ENCODE measurements at regions not wholly inside any gene's neighbourhood (a gene's known extent, or its start where the extent isn't known, plus 50 kb on each side); places are given as distances from the start of the nearest gene placed in this dataset.

GRCh38 chr17:13316657-13317056, 285.1 kb downstream of the HS3ST3A1 start:
- Histone ChIP-seq H3K27me3 (ENCODE audit: control insufficient read depth in 1 of 2, insufficient read depth in 2 of 2, low read length in 1 of 2) (no peaks in the 10 kb centered on the region), H3K9me3 (ENCODE audit: control insufficient read depth, low read length) (no peaks in the 10 kb centered on the region), H3K4me3 (ENCODE audit: low read length in 2 of 2) (no peak overlapping the region), H3K27ac (ENCODE audit: low read depth in 1 of 2, low read length in 2 of 2) (no peak overlapping the region), H3K4me1 (ENCODE audit: control insufficient read depth in 1 of 2, insufficient read depth in 2 of 2, low read length in 2 of 2) (no peaks in the 10 kb centered on the region), H3K36me3 (ENCODE audit: control insufficient read depth in 1 of 2, insufficient read depth in 2 of 2, low read length in 1 of 2) (no peaks in the 10 kb centered on the region)
- intact Hi-C loops (cut with DNase I) = no loop called here
- ATAC-seq (ENCODE audit: low FRiP score) (no peak), DNase-seq (no peak)
- WGBS, 2 donors = 97 to 100% methylated on average over 1 of the region's 1 CpG

- Histone ChIP-seq H3K4me1 (ENCODE audit: control insufficient read depth in 1 of 2, insufficient read depth in 2 of 2, low read length in 2 of 2) (no peaks in the 10 kb centered on the region), H3K27me3 (ENCODE audit: control insufficient read depth in 1 of 2, insufficient read depth in 2 of 2, low read length in 1 of 2) (no peaks in the 10 kb centered on the region), H3K36me3 (ENCODE audit: control insufficient read depth in 1 of 2, insufficient read depth in 2 of 2, low read length in 1 of 2) (no peaks in the 10 kb centered on the region), H3K27ac (ENCODE audit: low read depth in 1 of 2, low read length in 2 of 2) (no peak overlapping the region), H3K4me3 (ENCODE audit: low read length in 2 of 2) (no peak overlapping the region), H3K9me3 (ENCODE audit: control insufficient read depth, low read length) (no peaks in the 10 kb centered on the region)
- no peak for ATAC-seq (ENCODE audit: low FRiP score)
- intact Hi-C loops (cut with DNase I) = no loop called here
- no peak for DNase-seq
- 59 to 66% methylated on average over 1 of the region's 1 CpG for WGBS, 2 donors
These were observed 290.4 kb downstream of the HS3ST3A1 start for GRCh38 chr17:13311306-13311705.

GRCh38 chr17:13310858-13311257, 290.9 kb downstream of the HS3ST3A1 start:
- intact Hi-C loops (cut with DNase I) = no loop called here
- WGBS, 2 donors = 51 to 97% methylated on average over 2 of the region's 2 CpGs

GRCh38 chr17:13306310-13306962, 288.6 kb upstream of the ELAC2 start:
- Histone ChIP-seq H3K27ac (ENCODE audit: low read depth in 1 of 2, low read length in 2 of 2) (no peak overlapping the region), H3K27me3 (ENCODE audit: control insufficient read depth in 1 of 2, insufficient read depth in 2 of 2, low read length in 1 of 2) (no peaks in the 10 kb centered on the region), H3K36me3 (ENCODE audit: control insufficient read depth in 1 of 2, insufficient read depth in 2 of 2, low read length in 1 of 2) (no peaks in the 10 kb centered on the region), H3K4me1 (ENCODE audit: control insufficient read depth in 1 of 2, insufficient read depth in 2 of 2, low read length in 2 of 2) (no peaks in the 10 kb centered on the region), H3K4me3 (ENCODE audit: low read length in 2 of 2) (no peak overlapping the region), H3K9me3 (ENCODE audit: control insufficient read depth, low read length) (no peaks in the 10 kb centered on the region)
- DNase-seq (no peak), ATAC-seq (ENCODE audit: low FRiP score) (no peak)
- 51 to 57% methylated on average over 13 of the region's 13 CpGs for WGBS, 2 donors
- intact Hi-C loops (cut with DNase I) = no loop called here

More at GRCh38 chr17:13310858-13311257, 290.9 kb downstream of the HS3ST3A1 start:
- H3K9me3 ChIP-seq (ENCODE audit: control insufficient read depth, low read length) = no peaks in the 10 kb centered on the region
- no peak overlapping the region for H3K27ac ChIP-seq (ENCODE audit: low read depth in 1 of 2, low read length in 2 of 2)
- ATAC-seq (ENCODE audit: low FRiP score) (no peak), DNase-seq (no peak)
- no peaks in the 10 kb centered on the region for H3K4me1 ChIP-seq (ENCODE audit: control insufficient read depth in 1 of 2, insufficient read depth in 2 of 2, low read length in 2 of 2)
- no peak overlapping the region for H3K4me3 ChIP-seq (ENCODE audit: low read length in 2 of 2)
- H3K27me3 ChIP-seq (ENCODE audit: control insufficient read depth in 1 of 2, insufficient read depth in 2 of 2, low read length in 1 of 2) = no peaks in the 10 kb centered on the region
- H3K36me3 ChIP-seq (ENCODE audit: control insufficient read depth in 1 of 2, insufficient read depth in 2 of 2, low read length in 1 of 2) = no peaks in the 10 kb centered on the region

- no peak overlapping the region for H3K4me3 ChIP-seq (ENCODE audit: low read length in 2 of 2)
- no peaks in the 10 kb centered on the region for H3K9me3 ChIP-seq (ENCODE audit: control insufficient read depth, low read length)
- no peaks in the 10 kb centered on the region for H3K27me3 ChIP-seq (ENCODE audit: control insufficient read depth in 1 of 2, insufficient read depth in 2 of 2, low read length in 1 of 2)
- no peak overlapping the region for H3K27ac ChIP-seq (ENCODE audit: low read depth in 1 of 2, low read length in 2 of 2)
- no peaks in the 10 kb centered on the region for H3K36me3 ChIP-seq (ENCODE audit: control insufficient read depth in 1 of 2, insufficient read depth in 2 of 2, low read length in 1 of 2)
- intact Hi-C loops (cut with DNase I) = no loop called here
- ATAC-seq (ENCODE audit: low FRiP score) (no peak), DNase-seq (no peak)
- H3K4me1 ChIP-seq (ENCODE audit: control insufficient read depth in 1 of 2, insufficient read depth in 2 of 2, low read length in 2 of 2) = no peaks in the 10 kb centered on the region
- 63 to 66% methylated on average over 4 of the region's 4 CpGs for WGBS, 2 donors
These were observed 285.2 kb upstream of the ELAC2 start for GRCh38 chr17:13302983-13303382.

GRCh38 chr17:13302419-13302818, 284.6 kb upstream of the ELAC2 start:
- no peaks in the 10 kb centered on the region for H3K9me3 ChIP-seq (ENCODE audit: control insufficient read depth, low read length)
- H3K4me3 ChIP-seq (ENCODE audit: low read length in 2 of 2) = no peak overlapping the region
- DNase-seq = no peak
- no peaks in the 10 kb centered on the region for H3K27me3 ChIP-seq (ENCODE audit: control insufficient read depth in 1 of 2, insufficient read depth in 2 of 2, low read length in 1 of 2)
- no peaks in the 10 kb centered on the region for H3K4me1 ChIP-seq (ENCODE audit: control insufficient read depth in 1 of 2, insufficient read depth in 2 of 2, low read length in 2 of 2)
- WGBS, 2 donors = 48% methylated on average over 3 of the region's 3 CpGs
- ATAC-seq (ENCODE audit: low FRiP score) = no peak
- intact Hi-C loops (cut with DNase I) = no loop called here
- H3K27ac ChIP-seq (ENCODE audit: low read depth in 1 of 2, low read length in 2 of 2) = no peak overlapping the region
- H3K36me3 ChIP-seq (ENCODE audit: control insufficient read depth in 1 of 2, insufficient read depth in 2 of 2, low read length in 1 of 2) = no peaks in the 10 kb centered on the region

- no peaks in the 10 kb centered on the region for H3K36me3 ChIP-seq (ENCODE audit: control insufficient read depth in 1 of 2, insufficient read depth in 2 of 2, low read length in 1 of 2)
- H3K4me3 ChIP-seq (ENCODE audit: low read length in 2 of 2) = no peak overlapping the region
- H3K4me1 ChIP-seq (ENCODE audit: control insufficient read depth in 1 of 2, insufficient read depth in 2 of 2, low read length in 2 of 2) = no peaks in the 10 kb centered on the region
- ATAC-seq (ENCODE audit: low FRiP score) (no peak), DNase-seq (no peak)
- intact Hi-C loops (cut with DNase I) = no loop called here
- no peaks in the 10 kb centered on the region for H3K9me3 ChIP-seq (ENCODE audit: control insufficient read depth, low read length)
- H3K27me3 ChIP-seq (ENCODE audit: control insufficient read depth in 1 of 2, insufficient read depth in 2 of 2, low read length in 1 of 2) = no peaks in the 10 kb centered on the region
- WGBS, 2 donors = 7 to 17% methylated on average over 3 of the region's 3 CpGs
- H3K27ac ChIP-seq (ENCODE audit: low read depth in 1 of 2, low read length in 2 of 2) = no peak overlapping the region
These were observed 279.4 kb upstream of the ELAC2 start for GRCh38 chr17:13297183-13297582.

- intact Hi-C loops (cut with DNase I) = no loop called here
- Histone ChIP-seq H3K27me3 (ENCODE audit: control insufficient read depth in 1 of 2, insufficient read depth in 2 of 2, low read length in 1 of 2) (no peaks in the 10 kb centered on the region), H3K4me1 (ENCODE audit: control insufficient read depth in 1 of 2, insufficient read depth in 2 of 2, low read length in 2 of 2) (no peaks in the 10 kb centered on the region), H3K4me3 (ENCODE audit: low read length in 2 of 2) (no peak overlapping the region), H3K9me3 (ENCODE audit: control insufficient read depth, low read length) (no peaks in the 10 kb centered on the region), H3K27ac (ENCODE audit: low read depth in 1 of 2, low read length in 2 of 2) (no peak overlapping the region), H3K36me3 (ENCODE audit: control insufficient read depth in 1 of 2, insufficient read depth in 2 of 2, low read length in 1 of 2) (no peaks in the 10 kb centered on the region)
- ATAC-seq (ENCODE audit: low FRiP score) (no peak), DNase-seq (no peak)
These were observed 275.6 kb upstream of the ELAC2 start for GRCh38 chr17:13293421-13293820.

- DNase-seq (no peak), ATAC-seq (ENCODE audit: low FRiP score) (no peak)
- no peaks in the 10 kb centered on the region for H3K9me3 ChIP-seq (ENCODE audit: control insufficient read depth, low read length)
- H3K36me3 ChIP-seq (ENCODE audit: control insufficient read depth in 1 of 2, insufficient read depth in 2 of 2, low read length in 1 of 2) = no peaks in the 10 kb centered on the region
- 62 to 74% methylated on average over 10 of the region's 10 CpGs for WGBS, 2 donors
- intact Hi-C loops (cut with DNase I) = no loop called here
- no peaks in the 10 kb centered on the region for H3K27me3 ChIP-seq (ENCODE audit: control insufficient read depth in 1 of 2, insufficient read depth in 2 of 2, low read length in 1 of 2)
- H3K4me1 ChIP-seq (ENCODE audit: control insufficient read depth in 1 of 2, insufficient read depth in 2 of 2, low read length in 2 of 2) = no peaks in the 10 kb centered on the region
- H3K27ac ChIP-seq (ENCODE audit: low read depth in 1 of 2, low read length in 2 of 2) = no peak overlapping the region
- no peak overlapping the region for H3K4me3 ChIP-seq (ENCODE audit: low read length in 2 of 2)
These were observed 274.5 kb upstream of the ELAC2 start for GRCh38 chr17:13292291-13292690.

All from aorta (tissue), 5 donors.